CD4-positive, alpha-beta T cell treated with Interleukin-10 for 1 hour (primary cell): ENCODE measurements at regions not wholly inside any gene's neighbourhood (a gene's known extent, or its start where the extent isn't known, plus 50 kb on each side); places are given as distances from the start of the nearest gene placed in this dataset.

Source experiments
- DNase-seq: peaks from one replicate; pipeline ENCODE4 v3.0.0-alpha.2; 2020

GRCh38 chr3:17941152-17941551, 198.7 kb upstream of the TBC1D5 start:
- no peak for DNase-seq

- no peak for DNase-seq
These were observed 196.7 kb upstream of the TBC1D5 start for GRCh38 chr3:17939157-17939556.

GRCh38 chr3:17938313-17938712, 195.9 kb upstream of the TBC1D5 start:
- no peak for DNase-seq

- DNase-seq = no peak
These were observed 194.5 kb upstream of the TBC1D5 start for GRCh38 chr3:17936736-17937480.

GRCh38 chr3:17935222-17935621, 192.8 kb upstream of the TBC1D5 start:
- no peak for DNase-seq

- DNase-seq = no peak
These were observed 189.8 kb upstream of the TBC1D5 start for GRCh38 chr3:17932136-17932771.

GRCh38 chr3:17931131-17931530, 188.7 kb upstream of the TBC1D5 start:
- DNase-seq = no peak

- no peak for DNase-seq
These were observed 186.2 kb upstream of the TBC1D5 start for GRCh38 chr3:17928502-17929145.

GRCh38 chr3:17927036-17927435, 184.6 kb upstream of the TBC1D5 start:
- DNase-seq = no peak

GRCh38 chr3:17915341-17915740, 172.9 kb upstream of the TBC1D5 start:
- no peak for DNase-seq

- DNase-seq = no peak
These were observed 170.9 kb upstream of the TBC1D5 start for GRCh38 chr3:17913359-17913758.

- DNase-seq = no peak
These were observed 169.7 kb upstream of the TBC1D5 start for GRCh38 chr3:17911986-17912760.

- DNase-seq = no peak
These were observed 168.5 kb upstream of the TBC1D5 start for GRCh38 chr3:17910922-17911321.

- no peak for DNase-seq
These were observed 167.3 kb upstream of the TBC1D5 start for GRCh38 chr3:17909714-17910113.

- no peak for DNase-seq
These were observed 166.2 kb upstream of the TBC1D5 start for GRCh38 chr3:17908399-17909191.

- DNase-seq = no peak
These were observed 163.6 kb upstream of the TBC1D5 start for GRCh38 chr3:17905996-17906395.

GRCh38 chr3:17901893-17902292, 159.5 kb upstream of the TBC1D5 start:
- no peak for DNase-seq

GRCh38 chr3:17894434-17895060, 152.1 kb upstream of the TBC1D5 start:
- peak; percentile 8 for DNase-seq

- no peak for DNase-seq
These were observed 148.9 kb upstream of the TBC1D5 start for GRCh38 chr3:17891139-17891856.

- DNase-seq = no peak
These were observed 143.6 kb upstream of the TBC1D5 start for GRCh38 chr3:17885986-17886385.

- DNase-seq = no peak
These were observed 140.6 kb upstream of the TBC1D5 start for GRCh38 chr3:17882981-17883380.
